Caco-2 (cell line): ENCODE measurements at regions not wholly inside any gene's neighbourhood (a gene's known extent, or its start where the extent isn't known, plus 50 kb on each side); places are given as distances from the start of the nearest gene placed in this dataset.

Experiments used
- BruUV-seq: library from RNA; stranded (reverse); fragments of 400-500 nt; replicated peaks from 2 replicates; lab custom pipeline; 2021; lab: Mats Ljungman, UMichigan
- CTCF ChIA-PET: fragments of 300-600 bp; sonication (Branson Sonifier 250); formaldehyde crosslinking; loops from one replicate; lab custom pipeline; 2022; ENCODE audit warnings: antibody characterized with exemption; lab: Charles Lee
- POLR2A ChIA-PET: fragments of 300-600 bp; sonication (Branson Sonifier 250); formaldehyde crosslinking; loops from one replicate; lab custom pipeline; 2022; ENCODE audit warnings: antibody characterized with exemption; lab: Charles Lee
- DNase-seq, 2 experiments: peaks; one replicate each; pipeline versions ENCODE4 v3.0.0 to v3.0.0-alpha.2; 2020 to 2022
- H3K27me3 ChIP-seq: replicated peaks from 2 replicates; pipeline ENCODE4 v1.6.0; 2011; ENCODE audit warnings: low read length; ENCODE audit not compliant: control insufficient read depth, insufficient read depth
- H3K36me3 ChIP-seq: 2 replicates; pipeline ENCODE4 v1.5.1; 2011; ENCODE audit warnings: low read length; ENCODE audit not compliant: control insufficient read depth, insufficient read depth
- H3K4me1 ChIP-seq: fragments of 250-450 bp; sonication (Bioruptor Pico); 2 replicates; pipeline ENCODE4 v1.5.1; 2020; ENCODE audit warnings: mild to moderate bottlenecking
- H3K4me3 ChIP-seq: 2 replicates; pipeline ENCODE4 v1.5.1; 2011; ENCODE audit warnings: low read depth, mild to moderate bottlenecking, control low read depth, low read length
- H3K9me3 ChIP-seq: fragments of 250-450 bp; sonication (Bioruptor Pico); 2 replicates; pipeline ENCODE4 v1.5.1; 2020; ENCODE audit warnings: mild to moderate bottlenecking, moderate library complexity
- H3K27ac Mint-ChIP-seq: one replicate; pipeline ENCODE4 v1.8.0; 2022; ENCODE audit warnings: mixed read lengths; ENCODE audit not compliant: unreplicated experiment
- H3K27me3 Mint-ChIP-seq: one replicate; pipeline ENCODE4 v1.8.0; 2022; ENCODE audit warnings: mixed read lengths; ENCODE audit not compliant: insufficient read depth, unreplicated experiment
- H3K36me3 Mint-ChIP-seq: one replicate; pipeline ENCODE4 v1.8.0; 2022; ENCODE audit warnings: mild to moderate bottlenecking, mixed read lengths; ENCODE audit not compliant: insufficient read depth, unreplicated experiment
- H3K4me1 Mint-ChIP-seq: one replicate; pipeline ENCODE4 v1.8.0; 2022; ENCODE audit warnings: low read depth, mixed read lengths; ENCODE audit not compliant: unreplicated experiment
- H3K4me3 Mint-ChIP-seq: one replicate; pipeline ENCODE4 v1.8.0; 2022; ENCODE audit warnings: mild to moderate bottlenecking, moderate library complexity, mixed read lengths; ENCODE audit not compliant: unreplicated experiment
- H3K9me3 Mint-ChIP-seq: one replicate; pipeline ENCODE4 v1.8.0; 2022; ENCODE audit warnings: mixed read lengths; ENCODE audit not compliant: unreplicated experiment
- CTCF ChIP-seq, 2 experiments: fragments of 200-600 bp in 1 of 2; IDR thresholded peaks; 1 replicate in 1 of 2; 2 replicates in 1 of 2; pipeline versions ENCODE4 v1.5.1 to v1.8.0; 2011 to 2022; ENCODE audit warnings: antibody characterized with exemption in 1 of 2, control low read depth in 1 of 2, inconsistent platforms in 1 of 2, low read depth in 1 of 2, low read length in 1 of 2, mild to moderate bottlenecking in 1 of 2, moderate library complexity in 1 of 2; ENCODE audit not compliant: insufficient read depth in 1 of 2, severe bottlenecking in 1 of 2, unreplicated experiment in 1 of 2
- intact Hi-C: fragments of 100-400 bp; cut with micrococcal nuclease; formaldehyde crosslinking; loops from one replicate; pipeline ENCODE4 v1.10.0; 2022; ENCODE audit not compliant: unreplicated experiment

GRCh38 chr2:240204431-240205276 lies 64.2 kb upstream of the OTOS start:
- DNase-seq, result no peak
- Mint-ChIP-seq H3K9me3 (no peaks in the 10 kb centered on the region), H3K36me3 (no peaks in the 10 kb centered on the region), H3K27me3 (peaks cover 13% of the 10 kb centered on the region), H3K4me1 (no peaks in the 10 kb centered on the region), H3K4me3 (no peak overlapping the region), H3K27ac (no peak overlapping the region)
- H3K9me3 ChIP-seq, result no peaks in the 10 kb centered on the region; the same call in 1 of the 2 replicates
- H3K27me3 ChIP-seq, result no peaks in the 10 kb centered on the region
- no peaks in the 10 kb centered on the region for H3K36me3 ChIP-seq
- no TSS peak for BruUV-seq
- ChIA-PET POLR2A (no interaction called here), CTCF (no interaction called here)
- TF ChIP-seq CTCF (IDR thresholded peaks at IDR 0.05; ENCODE audit: insufficient read depth in 1 of 2, low read depth in 1 of 2, low read length in 1 of 2, severe bottlenecking in 1 of 2, unreplicated experiment in 1 of 2), result no peak
- H3K4me1 ChIP-seq, result no peaks in the 10 kb centered on the region
- intact Hi-C loops, result no loop called here
- H3K4me3 ChIP-seq, result no peak overlapping the region

DNA sequence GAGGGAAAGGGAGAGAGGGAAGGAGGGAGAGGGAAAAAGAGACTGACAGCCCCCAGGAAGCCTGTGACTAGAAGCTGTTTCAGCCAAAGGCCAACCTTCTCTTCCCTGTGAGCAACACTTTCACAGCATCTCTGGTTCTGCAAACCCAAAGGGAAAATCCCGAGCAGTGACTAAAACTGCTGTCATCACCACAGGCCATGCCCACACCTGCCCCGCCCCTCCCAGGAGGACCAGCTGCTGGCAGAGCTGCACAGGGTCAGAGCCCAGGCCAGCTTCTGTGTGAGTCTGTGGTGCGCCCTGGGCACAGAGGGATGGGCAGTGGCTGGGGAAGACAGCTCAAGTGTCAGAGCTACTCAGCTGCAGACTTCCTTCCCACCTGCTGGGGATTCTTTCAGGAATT lies 64.9 kb upstream of the OTOS start:
- ChIA-PET CTCF (no interaction called here), POLR2A (no interaction called here)
- BruUV-seq, result no TSS peak
- Mint-ChIP-seq H3K36me3 (no peaks in the 10 kb centered on the region), H3K9me3 (no peaks in the 10 kb centered on the region), H3K4me1 (no peaks in the 10 kb centered on the region), H3K27ac (no peak overlapping the region), H3K4me3 (no peak overlapping the region), H3K27me3 (peaks cover 13% of the 10 kb centered on the region)
- DNase-seq, result no peak
- Histone ChIP-seq H3K4me1 (no peaks in the 10 kb centered on the region), H3K27me3 (no peaks in the 10 kb centered on the region), H3K36me3 (no peaks in the 10 kb centered on the region), H3K9me3 (no peaks in the 10 kb centered on the region; the same call in 1 of the 2 replicates), H3K4me3 (no peak overlapping the region)
- no peak for TF ChIP-seq CTCF (IDR thresholded peaks at IDR 0.05; ENCODE audit: insufficient read depth in 1 of 2, low read depth in 1 of 2, low read length in 1 of 2, severe bottlenecking in 1 of 2, unreplicated experiment in 1 of 2)
- intact Hi-C loops, result no loop called here

- BruUV-seq, result no TSS peak
- Mint-ChIP-seq H3K4me1 (no peaks in the 10 kb centered on the region), H3K4me3 (no peak overlapping the region), H3K27me3 (peaks cover 13% of the 10 kb centered on the region), H3K36me3 (no peaks in the 10 kb centered on the region), H3K9me3 (no peaks in the 10 kb centered on the region), H3K27ac (no peak overlapping the region)
- ChIA-PET POLR2A (no interaction called here), CTCF (no interaction called here)
- no peaks in the 10 kb centered on the region for H3K27me3 ChIP-seq
- H3K4me1 ChIP-seq, result no peaks in the 10 kb centered on the region
- DNase-seq, result no peak
- intact Hi-C loops, result no loop called here
- no peaks in the 10 kb centered on the region for H3K36me3 ChIP-seq
- no peak for TF ChIP-seq CTCF (IDR thresholded peaks at IDR 0.05; ENCODE audit: insufficient read depth in 1 of 2, low read depth in 1 of 2, low read length in 1 of 2, severe bottlenecking in 1 of 2, unreplicated experiment in 1 of 2)
- no peaks in the 10 kb centered on the region; the same call in 1 of the 2 replicates for H3K9me3 ChIP-seq
- no peak overlapping the region for H3K4me3 ChIP-seq
These were observed 65.3 kb upstream of the OTOS start for GRCh38 chr2:240205772-240206171.
